HAP-1 (cell line): ENCODE measurements at regions not wholly inside any gene's neighbourhood (a gene's known extent, or its start where the extent isn't known, plus 50 kb on each side); places are given as distances from the start of the nearest gene placed in this dataset.

Source experiments
- DNase-seq, 2 experiments: peaks; one replicate each; pipeline ENCODE4 v3.0.0-alpha.2; 2016 to 2020; ENCODE audit warnings: low spot score in 2 of 2
- H3K27me3 ChIP-seq: fragments of 250-450 bp; sonication (Bioruptor Pico); 2 replicates; pipeline ENCODE4 v1.5.1; 2020; ENCODE audit warnings: low read depth, mild to moderate bottlenecking, moderate library complexity
- H3K36me3 ChIP-seq: fragments of 250-450 bp; sonication (Bioruptor Pico); replicated peaks from 2 replicates; pipeline ENCODE4 v1.5.1; 2020; ENCODE audit warnings: mild to moderate bottlenecking
- H3K4me1 ChIP-seq: fragments of 250-450 bp; sonication (Bioruptor Pico); 2 replicates; pipeline ENCODE4 v1.5.1; 2020; ENCODE audit warnings: mild to moderate bottlenecking
- H3K4me3 ChIP-seq: fragments of 250-450 bp; sonication (Bioruptor Pico); 2 replicates; pipeline ENCODE4 v1.5.1; 2020; ENCODE audit warnings: mild to moderate bottlenecking, moderate library complexity
- H3K9me3 ChIP-seq: fragments of 250-450 bp; sonication (Bioruptor Pico); 2 replicates; pipeline ENCODE4 v1.5.1; 2020; ENCODE audit warnings: mild to moderate bottlenecking, moderate library complexity
- in situ Hi-C: fragments of 300-500 bp; cut with MboI; formaldehyde crosslinking; loops from 3 replicates; pipeline ENCODE4 v1.14.3; 2020; ENCODE audit warnings: low sequenced_read_pairs, inconsistent platforms, mixed read lengths

GRCh38 chr6:4550227-4550597 lies 226.0 kb upstream of the CDYL start:
- no peaks in the 10 kb centered on the region for H3K4me1 ChIP-seq
- H3K4me3 ChIP-seq: no peak overlapping the region
- no peaks in the 10 kb centered on the region for H3K9me3 ChIP-seq
- no peaks in the 10 kb centered on the region for H3K36me3 ChIP-seq
- DNase-seq: no peak
- in situ Hi-C loops: no loop called here
- H3K27me3 ChIP-seq: peaks cover 11% of the 10 kb centered on the region; the same call in 1 of the 2 replicates

DNA sequence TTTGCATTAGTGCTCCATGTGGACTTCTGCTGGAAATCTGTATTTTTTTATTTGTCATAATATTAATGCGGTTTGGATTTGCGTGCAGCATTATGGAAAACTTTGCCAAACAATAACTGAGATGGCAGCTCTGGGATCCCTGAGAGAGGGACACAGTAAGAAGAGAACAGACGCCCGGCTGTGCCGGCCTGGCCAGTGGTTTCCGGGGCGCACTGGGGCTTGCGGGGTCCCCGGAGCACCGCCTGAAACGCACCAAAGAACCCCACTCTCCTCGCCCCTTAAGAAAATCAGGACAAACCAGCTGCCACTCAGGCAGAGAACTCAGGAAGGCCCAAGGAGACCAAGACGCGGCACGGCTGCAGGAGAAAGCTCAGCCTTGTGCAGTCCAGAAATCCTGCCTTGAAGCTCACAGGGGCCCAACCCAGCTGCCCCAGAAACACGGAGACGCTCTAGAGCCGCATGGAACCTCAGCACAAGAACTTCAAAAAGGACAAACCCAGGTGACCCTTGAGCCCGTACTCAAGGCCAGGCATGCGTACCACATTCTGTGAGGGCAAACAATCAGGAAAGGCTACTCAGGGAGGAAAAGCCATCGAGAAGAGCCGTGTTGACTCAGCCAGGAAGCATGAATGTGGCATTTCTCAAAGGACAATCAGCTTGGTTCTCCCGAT lies 226.5 kb upstream of the CDYL start:
- no peaks in the 10 kb centered on the region for H3K4me1 ChIP-seq
- in situ Hi-C loops: no loop called here
- peaks cover 16% of the 10 kb centered on the region for H3K27me3 ChIP-seq
- H3K36me3 ChIP-seq: no peaks in the 10 kb centered on the region
- no peak overlapping the region for H3K4me3 ChIP-seq
- no peaks in the 10 kb centered on the region for H3K9me3 ChIP-seq
- no peak for DNase-seq

GRCh38 chr6:4545893-4546292 lies 230.3 kb upstream of the CDYL start:
- Histone ChIP-seq H3K4me1 (no peaks in the 10 kb centered on the region), H3K4me3 (no peak overlapping the region), H3K9me3 (no peaks in the 10 kb centered on the region), H3K36me3 (no peaks in the 10 kb centered on the region), H3K27me3 (peaks cover 16% of the 10 kb centered on the region)
- in situ Hi-C loops: no loop called here
- DNase-seq: no peak

DNA sequence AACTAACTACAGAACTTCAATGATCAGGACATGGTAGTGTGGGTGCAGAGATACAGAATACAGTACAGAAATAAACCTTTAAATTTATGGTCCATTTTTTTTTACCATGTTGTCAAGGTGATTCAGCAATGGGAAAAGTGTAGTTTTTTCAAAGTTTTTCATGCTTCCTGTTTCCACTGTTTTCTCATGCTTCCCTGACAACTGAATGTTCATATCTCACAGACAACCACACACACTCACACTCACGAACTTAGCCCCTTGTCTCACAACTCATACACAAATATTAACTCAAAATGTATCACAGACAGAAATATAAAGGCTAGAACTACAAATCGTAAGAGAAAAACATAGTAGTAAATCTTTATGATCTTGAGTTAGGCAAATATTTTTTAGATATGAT lies 232.6 kb upstream of the CDYL start:
- in situ Hi-C loops: no loop called here
- H3K27me3 ChIP-seq: peaks cover 15% of the 10 kb centered on the region
- H3K4me1 ChIP-seq: no peaks in the 10 kb centered on the region
- H3K4me3 ChIP-seq: no peak overlapping the region
- DNase-seq: no peak
- H3K9me3 ChIP-seq: no peaks in the 10 kb centered on the region
- H3K36me3 ChIP-seq: no peaks in the 10 kb centered on the region

- H3K36me3 ChIP-seq: no peaks in the 10 kb centered on the region
- H3K9me3 ChIP-seq: no peaks in the 10 kb centered on the region
- no peaks in the 10 kb centered on the region for H3K27me3 ChIP-seq
- H3K4me1 ChIP-seq: no peaks in the 10 kb centered on the region
- no peak overlapping the region for H3K4me3 ChIP-seq
- no peak for DNase-seq
- in situ Hi-C loops: no loop called here
Observed at GRCh38 chr6:4533576-4533975, 242.6 kb upstream of the CDYL start.

DNA sequence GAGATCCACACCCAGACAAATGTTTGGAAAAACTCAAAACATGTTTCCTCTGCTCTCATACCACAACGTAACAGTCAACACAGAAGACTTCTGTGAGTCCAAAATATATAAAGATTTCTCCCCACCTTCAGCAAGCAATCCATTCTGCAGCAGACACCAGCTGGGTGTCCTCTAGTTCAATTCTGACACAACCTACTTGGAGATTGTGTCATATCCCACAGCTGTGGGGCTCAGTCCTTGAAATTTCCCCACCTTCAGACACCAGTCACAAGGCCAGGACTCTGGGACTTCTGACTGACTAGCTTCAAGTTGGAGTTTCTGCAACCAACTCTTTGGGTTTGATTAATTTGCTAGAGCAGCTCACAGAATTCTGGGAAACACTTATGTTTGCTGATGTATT lies 244.8 kb upstream of the CDYL start:
- no peak overlapping the region for H3K4me3 ChIP-seq
- no peaks in the 10 kb centered on the region for H3K27me3 ChIP-seq
- H3K36me3 ChIP-seq: no peaks in the 10 kb centered on the region
- no peak for DNase-seq
- no peaks in the 10 kb centered on the region for H3K9me3 ChIP-seq
- H3K4me1 ChIP-seq: no peaks in the 10 kb centered on the region
- in situ Hi-C loops: no loop called here

DNA sequence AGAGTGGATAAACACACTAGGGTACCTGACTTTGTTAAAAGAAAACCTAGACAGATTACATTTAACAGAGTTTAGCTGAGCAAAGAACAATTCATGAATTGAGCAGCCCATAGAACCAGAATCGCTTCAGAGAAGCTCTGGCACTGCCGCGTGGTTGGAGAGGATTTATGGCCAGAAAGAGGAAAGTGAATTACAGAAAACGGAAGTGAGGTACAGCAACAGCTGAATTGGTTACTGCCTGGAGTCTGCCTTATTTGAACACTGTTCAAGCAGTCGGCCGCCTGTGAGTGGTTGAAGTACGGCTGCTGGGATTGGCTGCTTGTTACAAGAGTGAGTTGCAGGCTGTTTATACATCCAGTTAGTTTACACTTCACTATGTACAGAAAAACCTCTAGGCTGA lies 253.8 kb upstream of the CDYL start:
- Histone ChIP-seq H3K36me3 (no peaks in the 10 kb centered on the region), H3K27me3 (0 out of 2 replicates have a peak, but pooled peaks cover 4% of the 10 kb centered on the region), H3K4me3 (no peak overlapping the region), H3K9me3 (no peaks in the 10 kb centered on the region), H3K4me1 (no peaks in the 10 kb centered on the region)
- DNase-seq: no peak
- in situ Hi-C loops: no loop called here

GRCh38 chr6:4521070-4521469 lies 255.1 kb upstream of the CDYL start:
- Histone ChIP-seq H3K4me3 (no peak overlapping the region), H3K4me1 (no peaks in the 10 kb centered on the region), H3K36me3 (no peaks in the 10 kb centered on the region), H3K27me3 (0 out of 2 replicates have a peak, but pooled peaks cover 4% of the 10 kb centered on the region), H3K9me3 (no peaks in the 10 kb centered on the region)
- in situ Hi-C loops: no loop called here
- DNase-seq: no peak

- Histone ChIP-seq H3K27me3 (peaks cover 10% of the 10 kb centered on the region; the same call in 1 of the 2 replicates), H3K4me1 (no peaks in the 10 kb centered on the region), H3K9me3 (no peaks in the 10 kb centered on the region), H3K36me3 (no peaks in the 10 kb centered on the region), H3K4me3 (no peak overlapping the region)
- in situ Hi-C loops: no loop called here
- DNase-seq: no peak
Observed at GRCh38 chr6:4518506-4518905, 257.7 kb upstream of the CDYL start.

GRCh38 chr6:4516206-4516605 lies 260.0 kb upstream of the CDYL start:
- DNase-seq: no peak
- in situ Hi-C loops: no loop called here

GRCh38 chr6:4513561-4513960 lies 262.6 kb upstream of the CDYL start:
- in situ Hi-C loops: no loop called here
- Histone ChIP-seq H3K4me3 (no peak overlapping the region), H3K36me3 (no peaks in the 10 kb centered on the region), H3K4me1 (no peaks in the 10 kb centered on the region), H3K9me3 (no peaks in the 10 kb centered on the region), H3K27me3 (peaks cover 6% of the 10 kb centered on the region; the same call in 1 of the 2 replicates)
- no peak for DNase-seq

More at GRCh38 chr6:4516206-4516605, 260.0 kb upstream of the CDYL start:
- H3K4me1 ChIP-seq: no peaks in the 10 kb centered on the region
- no peaks in the 10 kb centered on the region for H3K36me3 ChIP-seq
- no peak overlapping the region for H3K4me3 ChIP-seq
- H3K27me3 ChIP-seq: peaks cover 6% of the 10 kb centered on the region; the same call in 1 of the 2 replicates
- H3K9me3 ChIP-seq: no peaks in the 10 kb centered on the region

- Histone ChIP-seq H3K36me3 (no peaks in the 10 kb centered on the region), H3K9me3 (no peaks in the 10 kb centered on the region), H3K27me3 (peaks cover 6% of the 10 kb centered on the region; the same call in 1 of the 2 replicates), H3K4me3 (no peak overlapping the region), H3K4me1 (no peaks in the 10 kb centered on the region)
- DNase-seq: no peak
- in situ Hi-C loops: no loop called here
Observed at GRCh38 chr6:4512051-4512471, 264.1 kb upstream of the CDYL start.

DNA sequence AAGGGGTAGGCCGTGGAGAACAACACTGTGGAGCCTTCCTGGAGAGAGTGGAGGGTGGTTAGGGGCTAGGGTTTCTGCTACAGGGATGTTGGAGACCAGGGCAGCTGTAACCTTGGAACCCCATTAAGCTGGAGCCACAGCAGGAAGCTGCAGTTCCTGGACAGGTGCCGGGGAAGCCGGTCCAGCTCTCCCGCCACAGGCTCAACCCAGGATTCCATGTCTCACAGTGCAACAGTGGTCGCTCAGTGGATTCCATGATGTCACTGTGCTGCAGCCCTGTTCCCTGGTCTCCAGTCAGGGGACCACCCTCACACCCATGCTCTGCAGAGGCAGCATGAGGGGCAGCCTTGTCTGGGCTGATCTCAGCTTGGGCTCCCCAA lies 264.6 kb upstream of the CDYL start:
- Histone ChIP-seq H3K4me3 (no peak overlapping the region), H3K4me1 (no peaks in the 10 kb centered on the region), H3K36me3 (no peaks in the 10 kb centered on the region), H3K27me3 (peaks cover 6% of the 10 kb centered on the region; the same call in 1 of the 2 replicates), H3K9me3 (no peaks in the 10 kb centered on the region)
- in situ Hi-C loops: no loop called here
- no peak for DNase-seq

- H3K4me1 ChIP-seq: no peaks in the 10 kb centered on the region
- in situ Hi-C loops: no loop called here
- DNase-seq: no peak
- H3K4me3 ChIP-seq: no peak overlapping the region
- no peaks in the 10 kb centered on the region for H3K9me3 ChIP-seq
- H3K36me3 ChIP-seq: no peaks in the 10 kb centered on the region
- H3K27me3 ChIP-seq: peaks cover 6% of the 10 kb centered on the region; the same call in 1 of the 2 replicates
Observed at GRCh38 chr6:4510906-4511640, 265.1 kb upstream of the CDYL start.
